Parathyroid adenoma (tissue), 2 donors: ENCODE measurements at regions not wholly inside any gene's neighbourhood (a gene's known extent, or its start where the extent isn't known, plus 50 kb on each side); places are given as distances from the start of the nearest gene placed in this dataset.

Experiments
- H2AFZ ChIP-seq: fragments of 300-600 bp; sonication (generic); one replicate; pipeline ENCODE4 v1.7.0; 2017; ENCODE audit warnings: antibody characterized with exemption, mild to moderate bottlenecking
- H3K27ac ChIP-seq: fragments of 300-600 bp; sonication (generic); one replicate; pipeline ENCODE4 v1.7.0; 2017
- H3K27me3 ChIP-seq: fragments of 300-600 bp; sonication (generic); one replicate; pipeline ENCODE4 v1.7.0; 2017; ENCODE audit warnings: low read length; ENCODE audit not compliant: control insufficient read depth, insufficient read depth
- H3K36me3 ChIP-seq: fragments of 300-600 bp; sonication (generic); one replicate; pipeline ENCODE4 v1.7.0; 2017; ENCODE audit warnings: low read length; ENCODE audit not compliant: control insufficient read depth, insufficient read depth
- H3K4me1 ChIP-seq: fragments of 300-600 bp; sonication (generic); one replicate; pipeline ENCODE4 v1.7.0; 2017; ENCODE audit warnings: control low read depth
- H3K4me2 ChIP-seq: fragments of 300-600 bp; sonication (generic); one replicate; pipeline ENCODE4 v1.7.0; 2017; ENCODE audit warnings: low read length
- H3K4me3 ChIP-seq: fragments of 300-600 bp; sonication (generic); one replicate; pipeline ENCODE4 v1.7.0; 2017; ENCODE audit warnings: low read depth, low read length
- H3K79me2 ChIP-seq: fragments of 300-600 bp; sonication (generic); one replicate; pipeline ENCODE4 v1.7.0; 2017; ENCODE audit warnings: control low read depth
- H3K9ac ChIP-seq: fragments of 300-600 bp; sonication (generic); one replicate; pipeline ENCODE4 v1.7.0; 2017; ENCODE audit warnings: mild to moderate bottlenecking
- H3K9me3 ChIP-seq: fragments of 300-600 bp; sonication (generic); one replicate; pipeline ENCODE4 v1.7.0; 2017; ENCODE audit warnings: low read length; ENCODE audit not compliant: control insufficient read depth
- CTCF ChIP-seq: fragments of 300-600 bp; sonication (generic); IDR thresholded peaks from one replicate; pipeline ENCODE4 v1.7.0; 2017; ENCODE audit warnings: antibody characterized with exemption, mild to moderate bottlenecking
- donor health status: primary hyperparathyroidism.

GRCh38 chr1:54486907-54487306 lies 61.1 kb upstream of the ACOT11 start:
- H3K9ac ChIP-seq, result no peak overlapping the region
- no peaks in the 10 kb centered on the region for H3K4me1 ChIP-seq
- no peaks in the 10 kb centered on the region for H3K36me3 ChIP-seq
- H3K79me2 ChIP-seq, result no peaks in the 10 kb centered on the region
- peak overlapping the region; percentile 59 for H2AFZ ChIP-seq
- no peaks in the 10 kb centered on the region for H3K9me3 ChIP-seq
- no peak for TF ChIP-seq CTCF
- no peak overlapping the region for H3K27ac ChIP-seq
- no peak overlapping the region for H3K4me2 ChIP-seq
- no peak overlapping the region for H3K4me3 ChIP-seq
- H3K27me3 ChIP-seq, result no peaks in the 10 kb centered on the region

- Histone ChIP-seq H3K79me2 (no peaks in the 10 kb centered on the region), H3K9me3 (no peaks in the 10 kb centered on the region), H3K4me3 (no peak overlapping the region), H3K9ac (no peak overlapping the region), H3K4me2 (no peak overlapping the region), H3K27ac (no peak overlapping the region), H3K36me3 (no peaks in the 10 kb centered on the region), H3K27me3 (no peaks in the 10 kb centered on the region), H3K4me1 (no peaks in the 10 kb centered on the region), H2AFZ (no peak overlapping the region)
- no peak for TF ChIP-seq CTCF
Measured at GRCh38 chr1:54485416-54485815, 62.6 kb upstream of the ACOT11 start.

- H3K79me2 ChIP-seq, result no peaks in the 10 kb centered on the region
- no peaks in the 10 kb centered on the region for H3K9me3 ChIP-seq
- no peaks in the 10 kb centered on the region for H3K27me3 ChIP-seq
- no peak overlapping the region for H3K4me3 ChIP-seq
- no peaks in the 10 kb centered on the region for H3K4me1 ChIP-seq
- no peak overlapping the region for H3K27ac ChIP-seq
- H2AFZ ChIP-seq, result no peak overlapping the region
- no peaks in the 10 kb centered on the region for H3K36me3 ChIP-seq
- no peak overlapping the region for H3K9ac ChIP-seq
- TF ChIP-seq CTCF, result no peak
- no peak overlapping the region for H3K4me2 ChIP-seq
Measured at GRCh38 chr1:54483875-54484437, 64.1 kb upstream of the ACOT11 start.

GRCh38 chr1:54481201-54481884 lies 66.7 kb upstream of the ACOT11 start:
- Histone ChIP-seq H3K79me2 (no peaks in the 10 kb centered on the region), H3K27ac (no peak overlapping the region), H3K9ac (no peak overlapping the region), H2AFZ (no peak overlapping the region), H3K36me3 (no peaks in the 10 kb centered on the region), H3K9me3 (no peaks in the 10 kb centered on the region), H3K4me2 (no peak overlapping the region), H3K4me3 (no peak overlapping the region), H3K27me3 (no peaks in the 10 kb centered on the region), H3K4me1 (no peaks in the 10 kb centered on the region)
- no peak for TF ChIP-seq CTCF

- H3K4me2 ChIP-seq, result no peak overlapping the region
- H3K4me3 ChIP-seq, result no peak overlapping the region
- no peaks in the 10 kb centered on the region for H3K27me3 ChIP-seq
Measured at GRCh38 chr1:54480525-54480848, 67.5 kb upstream of the ACOT11 start.

More at GRCh38 chr1:54480525-54480848, 67.5 kb upstream of the ACOT11 start:
- TF ChIP-seq CTCF, result no peak
- Histone ChIP-seq H3K9me3 (no peaks in the 10 kb centered on the region), H3K79me2 (no peaks in the 10 kb centered on the region), H3K4me1 (no peaks in the 10 kb centered on the region), H3K36me3 (no peaks in the 10 kb centered on the region), H2AFZ (no peak overlapping the region), H3K9ac (no peak overlapping the region), H3K27ac (no peak overlapping the region)
